Testis (tissue), 2 donors: ENCODE measurements at regions not wholly inside any gene's neighbourhood (a gene's known extent, or its start where the extent isn't known, plus 50 kb on each side); places are given as distances from the start of the nearest gene placed in this dataset.

ENCODE experiments used
- POLR2A ChIP-seq: fragments of 450-650 bp; IDR thresholded peaks from one replicate; pipeline ENCODE4 v1.6.1; 2017; ENCODE audit warnings: antibody characterized with exemption, mild to moderate bottlenecking, moderate library complexity
- TF ChIP-seq, protein P1 (sequence below), 3 experiments: fragments of 450-650 bp in 2 of 3; fragments of 200-600 bp in 1 of 3; sonication (generic) in 1 of 3; IDR thresholded peaks; one replicate each; pipeline ENCODE4 v1.5.1; 2016 to 2019; ENCODE audit warnings: antibody characterized with exemption in 3 of 3, mild to moderate bottlenecking in 2 of 3, moderate library complexity in 1 of 3

DNA sequence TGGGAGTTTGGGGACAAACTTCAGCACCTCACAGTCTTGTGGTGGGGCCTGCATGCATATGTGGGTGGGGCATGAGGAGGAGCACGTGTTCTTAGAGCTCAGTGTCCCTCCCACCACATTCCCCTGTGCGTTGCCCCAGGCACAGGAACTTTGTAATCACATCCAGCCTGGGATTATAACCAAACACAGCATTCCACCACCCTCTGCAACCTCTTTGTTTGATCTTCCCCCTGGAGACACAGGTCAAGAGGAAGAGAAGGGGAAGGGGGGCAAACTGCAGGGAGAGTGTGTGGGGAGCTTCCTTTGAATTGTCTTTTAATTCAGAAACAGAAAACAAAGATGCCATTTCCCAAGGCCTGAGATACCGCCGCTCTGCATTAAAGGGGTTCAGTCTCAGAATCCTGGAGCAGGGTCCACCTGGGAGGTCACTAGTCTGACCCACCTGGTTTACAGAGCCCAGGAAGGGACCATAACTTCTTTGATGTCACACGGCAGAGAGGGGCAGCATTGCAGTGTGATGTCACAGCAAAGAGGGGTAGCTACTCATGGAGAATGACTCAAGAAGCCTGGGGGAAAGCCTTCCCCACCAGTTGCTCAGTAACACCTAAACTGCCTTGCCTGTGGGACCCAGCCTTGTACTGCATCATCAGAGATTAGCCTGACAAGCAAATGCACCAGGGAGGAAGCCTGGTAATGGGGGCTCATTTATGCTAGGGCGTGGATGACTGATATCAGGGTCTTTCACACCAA lies 106.3 kb upstream of the RNU6-1 start:
- TF ChIP-seq, protein P1, sequence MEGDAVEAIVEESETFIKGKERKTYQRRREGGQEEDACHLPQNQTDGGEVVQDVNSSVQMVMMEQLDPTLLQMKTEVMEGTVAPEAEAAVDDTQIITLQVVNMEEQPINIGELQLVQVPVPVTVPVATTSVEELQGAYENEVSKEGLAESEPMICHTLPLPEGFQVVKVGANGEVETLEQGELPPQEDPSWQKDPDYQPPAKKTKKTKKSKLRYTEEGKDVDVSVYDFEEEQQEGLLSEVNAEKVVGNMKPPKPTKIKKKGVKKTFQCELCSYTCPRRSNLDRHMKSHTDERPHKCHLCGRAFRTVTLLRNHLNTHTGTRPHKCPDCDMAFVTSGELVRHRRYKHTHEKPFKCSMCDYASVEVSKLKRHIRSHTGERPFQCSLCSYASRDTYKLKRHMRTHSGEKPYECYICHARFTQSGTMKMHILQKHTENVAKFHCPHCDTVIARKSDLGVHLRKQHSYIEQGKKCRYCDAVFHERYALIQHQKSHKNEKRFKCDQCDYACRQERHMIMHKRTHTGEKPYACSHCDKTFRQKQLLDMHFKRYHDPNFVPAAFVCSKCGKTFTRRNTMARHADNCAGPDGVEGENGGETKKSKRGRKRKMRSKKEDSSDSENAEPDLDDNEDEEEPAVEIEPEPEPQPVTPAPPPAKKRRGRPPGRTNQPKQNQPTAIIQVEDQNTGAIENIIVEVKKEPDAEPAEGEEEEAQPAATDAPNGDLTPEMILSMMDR (IDR thresholded peaks at IDR 0.05): no peak
- TF ChIP-seq POLR2A: no peak
